OCI-LY7 (cell line): ENCODE measurements at regions not wholly inside any gene's neighbourhood (a gene's known extent, or its start where the extent isn't known, plus 50 kb on each side); places are given as distances from the start of the nearest gene placed in this dataset.

Experiments
- EZH2phosphoT487 ChIP-seq: fragments of 200-600 bp; sonication (generic); IDR thresholded peaks from 2 replicates; pipeline ENCODE4 v1.6.1; 2018; ENCODE audit warnings: low read depth, borderline replicate concordance, mild to moderate bottlenecking, mixed run types, antibody characterized with exemption, low read length, moderate library complexity, mixed read lengths
- TF ChIP-seq, protein P1 (sequence below): fragments of 200-600 bp; sonication (generic); conservative IDR thresholded peaks from 2 replicates; pipeline ENCODE4 v1.5.1; 2014; ENCODE audit warnings: mild to moderate bottlenecking, antibody characterized with exemption, low read length, moderate library complexity, mixed read lengths

DNA sequence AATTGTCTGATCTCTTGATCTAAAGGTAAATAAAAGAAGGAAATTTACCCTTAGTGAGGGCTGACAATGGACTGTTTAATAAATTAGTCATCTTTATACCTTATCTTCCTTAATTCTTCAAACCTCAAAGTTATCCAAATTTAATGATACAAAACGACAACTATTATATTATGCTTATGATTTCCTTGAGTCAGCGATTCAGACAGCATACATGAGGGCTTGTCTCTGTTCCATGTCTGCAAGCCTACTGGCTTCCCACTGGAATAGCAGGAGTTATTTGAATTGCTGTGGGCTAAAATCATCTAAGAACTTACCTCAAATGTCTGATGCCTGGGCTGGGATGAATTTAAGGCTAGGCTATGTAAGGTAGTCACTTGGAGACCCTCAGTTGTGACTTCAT lies 197.2 kb upstream of the MDGA2 start:
- TF ChIP-seq, protein P1, sequence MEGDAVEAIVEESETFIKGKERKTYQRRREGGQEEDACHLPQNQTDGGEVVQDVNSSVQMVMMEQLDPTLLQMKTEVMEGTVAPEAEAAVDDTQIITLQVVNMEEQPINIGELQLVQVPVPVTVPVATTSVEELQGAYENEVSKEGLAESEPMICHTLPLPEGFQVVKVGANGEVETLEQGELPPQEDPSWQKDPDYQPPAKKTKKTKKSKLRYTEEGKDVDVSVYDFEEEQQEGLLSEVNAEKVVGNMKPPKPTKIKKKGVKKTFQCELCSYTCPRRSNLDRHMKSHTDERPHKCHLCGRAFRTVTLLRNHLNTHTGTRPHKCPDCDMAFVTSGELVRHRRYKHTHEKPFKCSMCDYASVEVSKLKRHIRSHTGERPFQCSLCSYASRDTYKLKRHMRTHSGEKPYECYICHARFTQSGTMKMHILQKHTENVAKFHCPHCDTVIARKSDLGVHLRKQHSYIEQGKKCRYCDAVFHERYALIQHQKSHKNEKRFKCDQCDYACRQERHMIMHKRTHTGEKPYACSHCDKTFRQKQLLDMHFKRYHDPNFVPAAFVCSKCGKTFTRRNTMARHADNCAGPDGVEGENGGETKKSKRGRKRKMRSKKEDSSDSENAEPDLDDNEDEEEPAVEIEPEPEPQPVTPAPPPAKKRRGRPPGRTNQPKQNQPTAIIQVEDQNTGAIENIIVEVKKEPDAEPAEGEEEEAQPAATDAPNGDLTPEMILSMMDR, result no peak
- TF ChIP-seq EZH2phosphoT487, result no peak
